Inflammatory macrophage treated with lipopolysaccharide for 1 hour (primary cell): ENCODE measurements at regions not wholly inside any gene's neighbourhood (a gene's known extent, or its start where the extent isn't known, plus 50 kb on each side); places are given as distances from the start of the nearest gene placed in this dataset.
"Not testable (repeated sequence)": the region's sequence is repeated elsewhere in the genome, so short reads cannot be mapped to it uniquely, and the experiment has no call there.

Experiments used
- DNase-seq, 2 donors: peaks; one replicate each; pipeline ENCODE4 v3.0.0-alpha.2; 2020 to 2022

DNA sequence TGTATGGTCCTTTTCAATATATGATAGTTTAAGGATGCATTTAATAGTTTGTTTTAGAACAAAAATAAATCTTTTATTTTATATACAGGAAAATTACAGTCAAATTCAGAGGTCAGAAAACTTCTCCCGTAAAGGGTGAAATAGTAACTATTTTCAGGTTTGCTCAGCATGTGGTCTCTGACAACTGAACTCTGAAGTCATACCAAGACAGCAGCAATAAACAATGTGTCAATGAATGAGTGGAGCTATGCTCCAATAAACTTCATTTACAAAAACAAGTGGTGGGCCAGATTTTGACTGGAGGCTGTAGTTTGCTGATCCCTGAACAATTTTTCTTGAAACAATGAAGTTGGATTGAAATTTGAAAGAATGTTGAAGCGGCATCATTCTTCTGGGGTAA, 123.6 kb downstream of the ZNF248 start:
- DNase-seq: no peak

DNA sequence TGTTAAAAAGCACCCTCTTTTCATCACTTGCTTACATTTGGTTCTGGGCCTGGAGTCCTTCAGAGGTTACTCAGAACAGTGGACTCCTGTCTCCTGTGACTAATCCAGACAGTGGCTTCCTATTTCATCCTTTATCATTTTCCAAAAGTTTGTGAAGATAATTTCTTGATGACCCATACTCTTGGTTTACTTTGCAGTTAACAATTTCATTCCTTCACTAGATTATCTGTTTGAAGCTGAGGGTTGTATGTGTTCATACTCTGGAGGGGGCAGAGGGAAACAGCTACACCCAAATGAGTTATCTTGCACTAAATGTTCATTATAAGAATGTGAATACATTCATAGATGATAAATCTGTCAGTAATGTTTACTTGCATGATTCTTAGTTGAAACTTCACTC, 124.7 kb downstream of the ZNF248 start:
- DNase-seq: no peak

DNA sequence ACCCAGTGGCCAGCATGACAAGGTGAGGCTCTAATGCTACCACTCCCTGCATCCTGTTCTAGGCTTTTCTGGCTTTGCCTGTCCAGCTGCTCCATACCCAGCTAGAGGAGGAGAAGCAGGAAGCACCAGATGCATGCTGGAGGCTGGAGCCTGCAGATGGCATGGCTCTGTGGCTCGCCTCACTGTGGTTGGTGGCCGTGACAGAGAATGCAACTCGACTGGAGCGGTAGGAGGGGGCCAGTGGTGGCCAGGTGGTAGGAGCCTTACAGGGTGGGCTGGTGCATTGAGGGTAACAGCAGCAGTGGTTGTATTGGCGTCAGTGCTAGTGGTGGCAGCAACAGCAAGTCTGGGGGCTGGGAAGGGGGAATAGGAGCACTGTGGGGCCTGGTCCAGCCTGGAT, 128.6 kb downstream of the ZNF248 start:
- no peak for DNase-seq

DNA sequence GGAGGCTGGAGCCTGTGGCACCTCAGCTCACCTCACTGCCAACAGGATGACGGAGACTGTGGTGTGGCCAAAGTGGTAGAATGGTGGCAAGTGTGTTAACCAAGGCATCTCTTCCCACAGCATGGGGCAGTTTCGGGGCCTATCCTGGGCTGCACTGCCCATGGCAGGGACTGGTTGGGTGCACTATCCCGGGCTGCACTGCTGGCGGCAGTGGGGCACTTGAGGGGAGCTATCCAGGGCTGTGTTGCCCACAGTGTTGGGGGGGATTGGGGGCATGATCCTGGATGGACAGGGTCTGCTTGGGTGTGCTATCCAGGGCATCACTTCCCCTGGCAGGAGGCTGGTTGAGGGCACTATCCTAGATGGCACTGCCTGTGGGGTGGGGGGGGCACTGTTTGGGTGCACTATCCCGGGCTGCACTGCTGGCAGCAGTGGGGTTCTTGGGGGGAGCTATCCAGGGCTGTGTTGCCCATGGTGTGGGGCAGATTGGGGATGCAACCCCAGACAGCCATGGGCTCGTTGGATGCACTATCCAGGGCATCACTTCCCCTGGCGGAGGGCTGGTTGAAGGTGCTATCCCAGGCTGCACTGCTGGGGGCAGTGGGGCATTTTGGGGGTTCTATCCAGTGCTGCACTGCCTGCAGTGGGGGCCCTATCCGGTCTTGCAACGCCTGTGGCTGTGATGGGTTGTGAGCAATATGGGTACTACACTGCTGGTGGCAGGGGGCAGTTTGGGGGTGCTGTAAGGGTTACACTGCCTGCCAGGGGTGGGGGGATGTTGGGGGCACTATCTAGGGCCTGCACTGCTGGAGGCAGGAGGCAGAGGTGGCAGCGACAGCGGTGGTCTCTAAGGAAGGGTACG, 129.7 kb downstream of the ZNF248 start:
- no peak for DNase-seq

DNA sequence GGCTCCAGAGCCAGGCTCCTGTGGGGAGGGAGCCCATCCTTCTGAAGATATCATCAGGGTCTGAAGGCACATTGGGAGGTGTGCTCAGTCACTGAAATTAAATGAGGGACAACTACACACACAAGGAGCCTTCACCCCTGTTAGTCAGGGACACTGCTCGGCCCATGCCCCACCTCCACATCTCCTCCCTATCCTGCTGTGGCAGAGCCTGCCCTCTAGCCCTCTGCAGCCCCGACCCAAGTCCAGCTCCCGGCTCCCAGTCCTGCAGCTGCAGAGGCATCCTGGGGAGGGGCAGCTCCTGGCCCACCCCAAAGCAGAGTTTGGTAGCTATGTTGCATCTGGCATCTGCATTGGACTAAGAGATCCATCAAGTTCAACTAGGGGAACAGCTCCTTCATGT, 136.3 kb downstream of the ZNF248 start:
- no peak for DNase-seq

DNA sequence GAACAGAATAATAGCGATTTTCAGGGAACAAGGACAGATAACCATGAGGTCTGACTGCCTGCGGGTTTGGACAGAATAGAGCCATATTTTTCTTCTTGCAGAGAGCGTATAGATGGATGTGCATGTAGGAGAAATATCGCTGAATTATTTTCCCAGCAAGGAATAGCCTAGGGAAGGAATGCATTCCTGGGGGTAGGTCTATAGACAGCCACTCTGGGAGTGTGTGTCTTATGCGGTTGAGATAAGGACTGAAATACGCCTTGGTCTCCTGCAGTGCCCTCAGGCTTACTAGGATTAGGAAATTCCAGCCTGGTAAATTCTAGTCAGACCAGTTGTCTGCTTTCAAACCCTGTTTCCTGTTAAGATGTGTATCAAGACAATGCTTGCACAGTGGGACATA, 139.3 kb downstream of the ZNF248 start:
- DNase-seq: not testable (repeated sequence)

DNA sequence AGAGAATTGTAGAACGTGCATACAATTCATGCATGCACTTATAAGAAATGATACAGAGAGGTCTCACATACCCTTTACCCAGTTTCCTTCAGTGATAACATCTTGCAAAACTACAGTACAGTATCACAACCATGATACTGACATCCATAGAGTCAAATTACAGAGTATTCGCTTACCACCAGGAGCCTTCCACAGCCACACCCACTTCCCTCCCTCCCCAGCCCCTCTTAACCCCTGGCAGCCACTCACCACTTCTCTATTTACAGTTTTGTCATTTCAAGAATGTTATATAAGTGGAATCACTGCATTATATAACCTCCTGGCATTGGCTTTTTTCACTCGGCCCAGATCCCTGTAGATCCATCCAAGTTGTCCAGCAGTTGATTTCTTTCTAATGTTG, 143.8 kb downstream of the ZNF248 start:
- DNase-seq: no peak

DNA sequence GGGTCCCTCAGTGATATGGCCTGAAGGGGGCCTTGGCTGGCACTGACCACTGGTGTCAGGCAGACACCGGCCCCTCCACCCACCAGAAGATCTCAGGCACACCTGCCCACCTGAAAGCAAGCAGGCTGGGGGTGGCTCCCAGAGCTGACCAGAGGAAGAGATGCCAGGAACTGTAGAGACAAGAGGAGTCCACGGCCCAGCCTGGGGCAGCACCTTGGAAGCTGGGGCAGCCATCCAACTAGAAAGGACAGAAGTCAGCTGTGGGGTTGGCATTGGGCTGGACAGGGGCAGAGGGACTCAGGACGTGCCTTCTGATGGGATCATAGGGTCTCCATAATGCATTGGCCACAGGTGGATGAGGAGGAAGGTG, 144.3 kb downstream of the ZNF248 start:
- DNase-seq: no peak

DNA sequence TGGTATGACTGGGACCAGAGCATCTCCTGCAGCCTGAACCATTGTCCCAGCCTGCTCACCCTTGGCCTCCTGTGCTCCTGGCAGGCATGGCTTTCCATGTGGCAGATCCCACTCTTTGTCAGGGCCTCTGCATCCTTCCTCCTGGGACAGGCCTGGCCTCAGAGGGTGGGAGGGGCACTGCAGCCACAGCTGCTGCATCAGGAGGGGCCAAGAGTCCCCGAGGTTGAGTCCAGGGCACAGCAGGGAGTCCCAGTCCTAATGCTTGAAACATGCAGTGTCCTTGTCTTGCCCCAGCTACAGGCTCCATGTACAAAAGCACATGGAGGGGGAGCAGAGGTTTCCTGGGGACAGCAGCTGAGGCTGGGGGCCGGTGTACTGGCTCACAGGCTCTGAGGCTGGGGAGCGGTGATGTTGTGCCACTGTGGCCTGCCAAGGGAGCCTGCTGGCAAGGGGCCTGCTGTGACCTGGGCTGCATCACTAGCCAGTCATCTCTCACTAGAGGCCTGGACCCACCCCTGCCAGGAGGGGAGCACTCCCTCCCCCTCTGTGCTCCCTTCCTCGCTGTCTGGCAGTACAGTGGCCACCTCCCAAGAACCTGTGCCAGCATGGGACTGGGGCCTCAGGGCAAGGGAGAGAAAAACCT, 144.8 kb downstream of the ZNF248 start:
- no peak for DNase-seq

DNA sequence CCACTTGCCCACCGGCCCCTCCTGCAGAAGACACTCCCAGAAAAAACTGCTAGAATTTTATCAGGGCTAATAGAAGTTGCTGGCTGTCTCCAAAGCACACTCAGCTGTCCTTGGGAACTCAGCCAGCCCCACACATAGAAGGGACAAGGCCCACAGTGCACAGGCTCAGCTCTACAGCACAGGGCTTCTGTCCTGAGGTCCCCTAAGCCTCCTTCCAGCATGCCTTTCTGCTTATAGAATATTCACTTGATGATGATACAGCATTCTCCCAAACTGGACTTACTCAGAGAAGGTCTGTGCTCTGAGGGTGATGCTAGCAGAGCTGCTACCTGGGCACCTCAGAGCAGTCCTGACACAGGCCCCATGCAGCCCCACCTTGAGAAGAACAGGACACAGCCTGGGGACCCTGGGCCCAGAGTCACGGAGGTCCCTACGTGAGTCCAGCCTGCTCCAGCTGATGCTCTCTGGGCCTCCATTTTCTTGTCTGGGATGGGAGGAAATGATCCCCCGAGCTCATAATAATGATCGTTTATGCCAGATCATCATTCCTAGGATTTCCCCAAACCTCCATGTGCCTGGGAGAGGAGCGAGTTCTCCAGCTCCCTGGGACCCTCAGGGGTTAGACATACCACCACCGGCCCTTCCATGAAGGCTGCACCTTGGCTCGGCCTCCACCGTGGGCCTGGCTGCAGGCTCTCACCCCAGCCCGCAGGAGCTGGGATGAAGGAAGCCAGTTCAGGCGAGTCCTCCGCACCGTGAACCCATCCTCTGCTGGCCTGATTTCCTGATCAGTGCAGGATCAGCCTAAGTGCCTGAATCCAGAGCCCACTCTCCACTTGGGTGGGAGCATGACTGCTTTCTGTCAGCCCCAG, 145.6 kb downstream of the ZNF248 start:
- no peak for DNase-seq

DNA sequence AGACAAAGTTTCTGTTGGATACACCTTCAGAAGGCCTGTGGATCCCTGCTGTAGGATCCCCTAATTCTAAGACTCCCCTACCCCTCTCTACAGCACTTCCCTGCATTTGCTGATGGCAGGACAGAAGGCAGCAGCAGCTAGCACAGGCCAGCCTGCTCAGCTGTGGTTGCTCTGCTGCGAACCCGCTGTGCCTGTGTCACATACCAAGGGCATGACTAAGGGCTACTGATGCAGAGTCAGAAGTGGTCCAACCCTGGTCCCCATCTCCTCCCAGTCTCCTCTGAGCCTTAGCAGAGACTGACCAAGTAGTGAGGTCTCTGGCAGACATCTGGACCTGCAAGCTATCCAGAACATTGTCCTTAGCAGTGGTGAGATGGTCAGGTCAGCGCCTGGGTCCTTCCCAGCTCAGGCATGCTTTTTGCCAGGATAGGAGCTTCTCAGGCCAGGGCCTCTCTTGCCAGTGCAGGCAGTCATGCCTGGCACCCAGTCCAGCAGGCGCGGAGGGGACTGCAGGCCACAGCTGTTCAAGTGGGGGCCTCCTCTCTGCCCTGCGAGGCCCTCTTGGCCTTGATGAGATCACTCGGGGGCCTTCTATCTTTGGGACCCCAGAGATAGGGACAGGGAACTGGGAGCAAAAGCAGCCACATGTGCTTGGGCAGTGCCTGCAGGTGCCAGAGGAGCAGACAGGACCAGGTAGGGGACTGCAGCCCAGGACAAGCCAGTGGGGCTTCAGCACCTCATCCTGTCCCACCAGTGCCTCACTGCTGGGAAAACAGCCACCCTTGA, 146.4 kb downstream of the ZNF248 start:
- DNase-seq: no peak

DNA sequence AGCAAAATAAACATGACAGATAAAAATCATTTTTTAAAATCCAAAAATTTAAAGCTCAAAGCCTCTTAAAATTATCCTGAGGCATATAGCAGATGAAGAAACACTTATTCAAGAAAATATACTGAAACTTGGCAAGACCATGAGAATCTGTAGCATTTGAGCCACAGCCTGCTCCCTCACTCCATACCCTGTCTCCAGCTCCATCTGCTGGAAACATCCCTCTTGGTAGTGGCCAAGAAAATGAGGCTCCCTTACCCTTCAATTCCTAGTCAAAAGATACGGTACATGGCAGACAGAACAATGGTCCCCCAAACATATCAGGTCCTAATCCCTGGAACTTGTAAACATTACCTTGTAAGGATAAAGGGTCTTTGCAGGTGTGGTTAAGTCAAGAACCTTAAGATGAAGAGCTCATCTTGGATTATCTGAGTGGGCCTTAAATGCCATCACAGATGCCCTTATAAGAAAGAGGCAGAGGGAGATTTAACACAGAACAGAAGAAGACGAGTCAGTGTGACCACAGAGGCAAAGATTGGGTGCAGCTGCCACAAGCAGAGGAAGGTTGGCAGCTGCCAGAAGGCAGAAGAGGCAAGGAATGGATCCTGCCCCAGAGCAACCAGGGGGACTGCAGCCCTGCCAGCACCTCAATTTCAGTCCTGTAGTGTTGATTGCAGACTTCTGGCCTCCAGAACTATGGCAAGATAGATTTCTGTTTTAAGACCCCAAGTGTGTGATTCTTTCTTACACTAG, 149.4 kb downstream of the ZNF248 start:
- DNase-seq: no peak

DNA sequence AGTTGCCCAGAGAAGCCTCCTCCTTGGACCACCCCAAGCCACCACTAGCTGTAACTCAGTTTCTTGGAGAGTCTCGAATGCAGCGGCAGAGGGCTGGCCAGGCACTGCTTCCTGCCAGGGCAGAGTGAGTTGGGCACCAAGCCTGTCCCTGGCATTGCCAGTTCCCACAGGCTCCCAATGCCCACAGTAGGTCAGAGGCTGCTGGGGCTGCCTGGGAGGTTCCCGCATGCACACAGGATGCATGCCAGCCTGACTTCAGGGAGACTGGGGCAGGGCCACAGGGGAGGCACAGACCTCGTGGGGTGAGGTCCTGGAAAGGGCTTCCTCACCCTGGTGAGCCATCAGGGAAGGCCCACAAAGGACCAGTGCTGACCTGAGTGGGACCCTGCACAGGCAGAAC, 152.8 kb downstream of the ZNF248 start:
- DNase-seq: no peak

DNA sequence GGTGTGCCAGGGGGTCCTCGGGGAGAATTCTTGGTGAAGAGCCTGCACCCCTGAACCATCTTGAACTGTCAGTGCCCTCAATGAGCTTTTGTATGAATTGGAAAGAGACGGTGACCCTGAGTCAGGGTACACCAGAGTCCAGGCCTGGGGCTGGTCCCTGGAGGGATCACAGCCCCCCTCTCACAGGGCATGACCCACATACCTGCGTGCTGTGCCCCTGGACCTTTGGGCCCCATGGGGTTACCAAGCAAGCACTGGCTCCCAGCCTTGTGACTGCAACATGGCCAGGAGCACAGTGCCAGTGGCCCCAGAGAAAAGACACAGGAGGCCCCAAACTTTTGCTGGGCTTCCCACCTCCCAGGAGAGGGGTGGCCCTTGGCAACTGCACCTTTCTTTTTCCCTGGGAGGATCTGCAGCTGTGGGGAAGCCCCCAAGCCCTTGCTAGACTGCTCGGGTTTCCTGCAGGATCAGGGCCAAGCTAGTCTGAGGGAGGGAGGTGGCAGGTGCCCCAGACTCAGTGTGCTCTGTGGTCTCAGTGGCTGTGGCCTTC, 153.5 kb downstream of the ZNF248 start:
- no peak for DNase-seq

DNA sequence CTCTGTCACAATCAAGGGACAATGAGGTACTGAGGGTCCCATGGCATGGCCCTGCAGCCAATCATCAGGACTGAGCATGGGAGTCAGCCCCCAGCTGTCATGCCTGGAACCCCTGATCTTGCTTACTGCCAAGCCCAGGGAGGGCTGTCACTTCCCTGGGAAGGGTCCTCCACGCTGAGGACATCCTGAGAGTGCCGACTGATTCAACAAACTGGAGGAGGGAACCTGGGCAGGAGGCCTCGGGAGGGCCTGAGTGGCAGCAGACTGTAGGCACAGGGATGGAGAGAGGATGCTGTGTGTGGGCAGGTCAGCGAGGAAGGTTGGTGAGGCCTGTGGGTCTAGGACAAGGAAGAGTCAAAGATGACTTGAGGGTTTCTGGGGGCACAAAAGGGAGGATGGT, 154.3 kb downstream of the ZNF248 start:
- DNase-seq: no peak

DNA sequence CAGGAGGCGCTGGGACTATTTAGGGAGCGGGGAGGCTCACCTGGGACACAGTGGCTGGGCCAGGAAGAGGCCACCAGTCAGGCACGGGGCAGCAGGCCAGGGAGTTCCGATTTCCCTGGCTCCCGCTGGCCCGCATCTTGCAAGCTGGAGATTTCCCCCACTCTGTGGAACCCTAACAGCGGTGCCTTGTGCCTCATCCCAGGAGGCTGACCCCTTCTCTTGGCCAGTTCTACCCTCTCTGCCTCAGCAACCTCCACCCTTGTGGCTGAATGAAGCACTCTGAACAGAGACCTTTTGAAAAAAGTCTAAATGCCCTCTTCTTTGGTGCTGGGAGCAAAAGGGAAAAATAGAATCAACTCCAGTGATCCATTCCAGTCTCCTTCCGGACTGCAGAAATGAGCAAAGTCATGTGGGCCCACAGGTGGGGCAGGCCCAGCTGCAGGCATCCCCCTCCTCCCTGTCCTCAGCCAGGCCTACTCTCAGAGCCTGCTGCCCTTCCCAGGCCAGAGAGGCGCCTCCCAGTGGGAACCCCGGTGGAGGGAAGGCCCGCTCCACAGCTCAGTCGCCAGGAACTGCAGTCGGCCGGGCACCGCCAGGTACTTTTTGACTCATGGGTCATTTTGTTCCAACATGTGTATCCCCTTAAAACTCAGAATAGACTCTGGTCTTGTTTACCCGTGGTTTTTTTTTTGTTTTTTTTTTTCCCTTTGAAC, 155.5 kb downstream of the ZNF248 start:
- DNase-seq: no peak

DNA sequence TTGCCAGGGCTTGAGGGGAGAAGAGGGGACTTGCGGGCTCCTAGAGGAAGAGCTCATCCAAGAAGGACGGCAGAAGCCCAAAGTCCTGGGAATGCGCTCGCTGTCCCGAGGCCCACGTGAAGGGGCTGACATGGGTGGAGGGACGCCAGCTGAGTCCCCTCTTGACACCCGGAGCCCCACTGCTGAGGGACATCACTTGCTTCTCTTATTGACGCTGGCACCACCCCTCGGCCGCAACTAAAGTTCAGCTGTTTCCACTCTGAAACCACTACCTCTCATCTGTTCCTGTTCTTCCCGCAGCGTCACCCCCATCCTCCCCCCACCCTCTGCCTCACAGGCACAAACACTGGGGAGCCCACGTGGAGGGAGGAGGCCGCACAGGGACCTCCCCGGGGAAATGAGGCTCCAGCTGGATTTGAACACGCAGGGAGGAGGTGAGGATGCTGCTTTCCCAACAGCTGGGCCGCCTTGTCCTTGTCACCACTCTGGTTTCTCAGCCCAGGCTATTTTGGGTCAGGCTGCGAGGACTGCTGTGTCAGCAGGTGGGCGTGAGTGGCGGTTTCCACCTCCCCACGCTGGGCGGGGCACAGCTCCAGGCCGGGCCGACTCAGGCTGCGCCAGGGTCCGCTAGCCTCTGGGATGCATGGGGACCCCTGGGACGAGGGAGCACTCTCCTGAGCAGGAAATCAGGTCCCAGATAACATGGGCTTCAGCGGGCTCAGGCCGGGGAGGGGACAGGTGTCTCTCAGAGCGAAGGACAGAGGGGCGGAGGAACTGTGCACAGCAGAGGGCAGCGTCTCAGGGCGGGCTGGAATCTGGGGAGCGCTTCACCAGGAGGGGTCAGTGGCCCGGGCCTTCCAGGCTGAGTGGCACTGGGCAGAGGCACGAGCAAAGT, 156.3 kb downstream of the ZNF248 start:
- no peak for DNase-seq

DNA sequence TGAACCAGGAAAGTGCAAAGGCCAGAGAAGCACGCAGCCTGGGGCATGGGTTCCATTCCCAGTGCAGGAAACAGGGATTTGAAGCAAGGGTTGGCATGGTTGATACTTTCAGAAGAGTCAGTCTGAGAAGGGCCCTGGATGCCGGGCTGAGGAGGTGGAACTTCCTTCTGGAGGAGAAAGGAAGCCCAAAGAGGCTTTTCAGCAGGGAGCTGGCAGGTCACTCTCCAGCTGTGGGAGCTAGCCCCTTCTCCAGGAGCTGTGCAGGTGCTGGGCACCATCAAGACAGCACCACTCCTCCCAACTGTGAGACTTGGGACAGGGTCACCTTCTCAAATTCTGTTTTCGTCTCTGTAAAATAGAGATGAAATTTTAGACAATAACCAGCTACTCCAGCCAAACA, 169.8 kb downstream of the ZNF248 start:
- DNase-seq: no peak

DNA sequence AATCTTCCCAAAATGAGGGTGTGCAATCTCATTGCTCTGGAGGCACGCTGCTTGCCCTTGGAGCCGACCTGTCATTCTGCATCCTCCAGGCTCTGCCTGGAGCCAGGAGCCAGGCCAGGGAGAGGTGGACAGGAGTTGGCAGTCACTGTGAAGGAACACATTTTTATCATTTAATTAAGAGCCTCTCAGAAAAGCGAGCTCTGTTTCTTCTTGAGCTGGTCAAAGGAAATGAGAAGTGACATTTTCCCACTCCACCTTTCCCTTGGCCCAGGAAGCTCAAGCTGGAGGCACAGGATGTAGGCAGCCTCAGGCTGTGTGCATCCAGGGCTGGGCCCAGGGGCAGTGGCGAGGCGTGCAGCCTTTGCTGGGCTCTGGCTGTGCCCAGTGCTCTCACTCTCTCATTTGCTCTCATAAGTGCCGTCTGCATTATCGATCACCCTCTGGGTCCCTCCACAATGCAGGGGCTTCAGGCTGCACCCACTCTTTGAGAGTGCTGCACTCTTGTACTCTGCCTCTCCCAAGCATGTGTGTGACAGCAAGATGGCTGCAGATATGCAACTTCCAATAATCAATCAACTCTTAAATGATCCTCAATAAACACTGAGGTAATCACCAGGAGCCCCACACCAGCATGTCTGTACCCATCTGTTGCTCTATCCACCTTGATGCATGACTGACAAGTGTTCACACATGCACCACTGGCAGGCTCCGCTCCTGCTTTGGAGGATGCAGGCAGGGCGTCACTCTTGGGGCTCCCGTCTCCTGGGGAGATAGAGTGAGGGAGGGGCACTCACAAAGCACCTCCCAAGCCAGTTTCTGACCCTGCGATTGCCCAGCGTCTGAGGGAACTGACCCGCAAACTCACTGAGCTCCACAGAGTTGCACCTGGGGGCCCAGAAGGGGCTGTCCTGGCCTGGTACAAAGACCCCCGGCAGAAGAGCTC, 171.4 kb downstream of the ZNF248 start:
- no peak for DNase-seq
